Stimulated activated CD4-positive, alpha-beta T cell treated with anti-CD3 and anti-CD28 coated beads, TNF-alpha, amount 100 ng/mL, for 4 hours (primary cell): ENCODE measurements at regions not wholly inside any gene's neighbourhood (a gene's known extent, or its start where the extent isn't known, plus 50 kb on each side); places are given as distances from the start of the nearest gene placed in this dataset.

Experiments
- DNase-seq, 3 experiments: peaks; one replicate each; pipeline ENCODE4 v3.0.0-alpha.2; 2020; ENCODE audit warnings: low read depth in 3 of 3

DNA sequence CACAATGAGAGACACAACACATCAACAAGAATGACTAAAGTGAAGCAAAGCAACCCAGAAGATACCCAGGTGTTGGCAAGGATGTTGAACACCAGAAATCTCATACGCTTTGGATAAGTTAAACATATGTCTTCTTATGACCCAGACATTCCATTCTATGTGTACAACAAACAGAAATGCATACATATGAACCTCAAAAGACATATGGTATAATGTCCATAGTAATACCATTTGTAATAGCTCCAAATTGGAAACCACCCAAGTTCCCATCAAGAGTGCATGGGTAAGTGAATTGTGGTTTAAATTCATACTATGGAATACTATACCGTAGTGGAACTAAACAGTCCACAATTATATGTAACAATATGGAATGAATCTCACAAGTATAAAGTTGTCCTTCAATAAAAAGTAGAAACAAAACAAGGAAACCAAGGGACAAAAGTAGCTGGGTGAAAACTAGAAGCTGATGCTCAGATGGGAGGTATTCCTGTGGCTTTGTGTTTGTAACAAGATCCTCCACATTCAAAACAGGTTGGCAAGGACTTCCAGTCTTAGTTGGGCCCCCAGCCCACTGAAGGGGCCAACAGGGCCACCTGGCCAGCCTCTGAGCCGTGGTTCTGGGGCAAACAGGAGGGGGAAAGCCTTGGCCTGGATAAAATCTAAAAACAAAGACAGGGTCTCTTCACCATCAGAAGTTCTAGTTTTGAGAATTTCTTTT, 171.8 kb upstream of the PITX1 start:
- no peak for DNase-seq

DNA sequence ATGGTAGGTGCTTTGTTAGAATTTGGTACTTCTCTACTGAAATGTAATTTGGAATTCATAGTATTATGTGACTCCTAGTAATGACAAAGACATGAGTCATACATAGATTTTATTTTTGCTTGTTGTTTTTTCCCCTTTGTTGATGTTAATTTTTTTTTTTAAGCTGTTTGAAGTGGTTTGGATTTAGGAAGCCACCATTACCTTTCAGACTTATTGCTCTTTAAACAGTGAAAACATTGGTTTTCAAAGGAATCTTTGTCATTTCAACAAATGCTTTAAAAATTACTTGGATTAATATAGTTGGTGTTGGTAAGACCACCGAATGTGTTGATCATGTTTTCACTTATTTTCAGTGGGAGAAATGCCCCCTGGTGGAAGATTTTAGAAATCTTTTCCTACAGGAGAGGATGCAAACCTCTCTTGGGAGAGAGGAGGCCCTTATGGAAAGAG, 170.1 kb upstream of the PITX1 start:
- DNase-seq, result no peak

DNA sequence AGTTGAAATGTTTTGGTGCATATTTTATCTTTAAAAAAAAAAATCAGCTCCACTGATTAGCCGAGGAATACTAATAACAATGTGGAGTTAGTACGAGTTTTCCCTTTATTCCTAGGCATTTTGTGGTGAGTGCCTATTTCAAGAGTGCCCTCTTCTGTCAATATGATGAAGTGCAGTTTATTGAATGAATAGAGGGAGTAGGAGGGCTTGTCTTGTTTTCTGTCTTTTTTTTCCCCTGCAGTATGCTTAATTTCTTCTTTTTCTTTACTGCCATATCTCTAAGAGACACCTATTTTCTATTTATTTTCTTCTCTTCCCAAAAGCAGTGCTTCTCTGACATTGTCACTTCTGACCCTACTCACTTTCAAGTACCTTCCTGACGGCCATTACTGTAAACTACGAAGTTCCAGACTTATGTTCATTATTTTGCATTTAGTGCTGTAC, 169.6 kb upstream of the PITX1 start:
- no peak for DNase-seq

DNA sequence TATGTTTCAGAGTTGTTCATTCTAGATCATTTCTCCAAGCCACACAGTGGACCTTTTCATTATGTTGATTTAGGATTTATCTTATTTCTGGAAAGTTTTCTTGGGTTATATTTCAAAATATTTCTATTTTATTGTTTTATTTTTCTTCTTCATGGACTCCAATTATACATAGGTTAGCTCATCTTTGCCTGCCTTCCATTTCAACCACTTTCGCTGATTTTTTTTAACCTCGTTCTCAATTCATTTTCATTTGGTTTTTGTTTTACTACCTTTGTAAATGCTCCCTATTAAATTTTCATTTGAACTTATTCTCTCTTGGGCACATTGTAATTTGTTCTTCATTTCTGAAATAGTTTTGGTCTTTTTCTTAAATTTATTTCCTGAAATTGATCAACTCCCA, 169.0 kb upstream of the PITX1 start:
- DNase-seq, result no peak

DNA sequence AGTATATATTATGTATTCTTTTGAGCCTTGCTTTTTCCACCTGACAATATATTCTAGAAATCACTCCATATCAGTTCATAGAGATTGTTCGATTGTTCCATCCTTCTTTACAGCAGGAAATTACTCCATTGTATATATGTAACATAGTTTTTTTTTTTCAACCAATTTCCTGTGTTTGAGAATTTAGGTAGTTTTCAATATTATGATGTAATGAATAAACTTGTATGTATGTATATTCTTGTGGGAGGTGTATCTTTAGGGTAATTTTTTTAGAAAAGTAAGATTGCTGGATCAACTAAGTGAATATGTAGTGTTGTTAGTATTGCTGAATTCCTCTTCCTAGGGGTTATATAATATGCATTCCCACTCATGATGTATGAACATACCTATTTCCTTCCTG, 165.9 kb upstream of the PITX1 start:
- no peak for DNase-seq

DNA sequence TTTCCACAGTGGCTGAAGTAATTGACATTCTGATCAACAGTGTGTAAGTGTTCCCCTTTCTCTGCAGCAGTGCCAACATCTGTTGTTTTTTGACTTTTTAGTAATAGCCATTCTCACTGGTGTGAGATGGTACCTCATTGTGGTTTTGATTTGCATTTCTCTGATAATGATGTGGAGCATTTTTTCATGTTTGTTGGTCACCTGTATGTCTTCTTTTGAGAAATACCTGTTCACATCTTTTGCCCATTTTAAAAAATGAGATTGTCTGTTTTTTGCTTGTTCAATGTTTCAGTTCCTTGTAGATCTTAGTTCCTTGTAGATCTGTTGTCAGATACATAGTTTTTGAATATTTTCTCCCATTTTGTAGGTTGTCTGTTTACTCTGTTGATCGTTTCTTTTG, 162.5 kb upstream of the PITX1 start:
- DNase-seq, result no peak

DNA sequence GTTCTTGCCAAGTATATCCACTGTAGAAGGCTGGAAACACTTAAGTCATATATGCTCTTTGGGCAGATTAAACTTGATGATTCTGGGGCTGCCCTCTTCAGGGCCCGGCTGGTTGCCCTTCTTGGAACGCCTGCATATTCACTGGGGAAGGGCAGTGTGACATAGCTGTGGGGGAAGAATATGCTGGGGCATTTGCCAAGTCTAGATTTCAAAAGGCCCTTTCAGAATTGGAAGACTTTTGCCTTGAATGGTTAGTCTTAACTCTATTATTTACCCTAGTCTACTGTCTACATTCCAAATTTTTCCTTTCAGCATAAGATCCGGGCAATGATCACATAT, 161.2 kb upstream of the PITX1 start:
- DNase-seq, result no peak

DNA sequence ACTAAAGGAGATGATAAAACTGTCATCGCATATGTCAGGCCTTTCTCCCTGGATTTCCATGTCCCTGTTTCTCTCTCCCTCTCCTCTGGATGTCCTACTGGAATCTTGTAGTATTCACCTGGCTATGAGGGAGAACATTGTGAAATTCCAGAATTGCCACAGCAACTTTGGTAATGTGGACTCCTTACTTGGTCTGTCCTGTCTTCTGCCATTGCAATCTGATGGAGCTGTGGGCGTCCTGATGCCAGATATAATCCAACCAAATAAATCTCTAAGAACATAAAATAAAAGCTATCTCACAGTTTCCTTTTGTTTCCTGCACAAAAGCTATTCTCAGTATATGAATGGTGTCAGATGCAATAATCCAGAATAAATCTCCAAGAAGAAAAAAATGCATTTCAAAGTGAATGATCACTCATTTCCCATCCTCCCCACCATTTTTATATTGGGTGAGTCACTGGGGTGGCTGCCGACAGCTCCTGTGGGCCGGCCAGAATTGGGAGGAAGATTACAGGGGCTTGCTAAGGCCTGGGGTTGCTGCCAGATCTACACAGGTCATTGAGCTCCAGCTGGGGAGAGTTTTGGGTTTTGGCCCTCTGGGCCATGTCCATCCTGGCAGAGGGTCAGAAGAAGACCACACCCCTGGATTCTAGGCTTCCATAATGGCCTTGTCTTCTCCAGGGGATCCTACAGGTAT, 160.7 kb upstream of the PITX1 start:
- DNase-seq, result no peak

DNA sequence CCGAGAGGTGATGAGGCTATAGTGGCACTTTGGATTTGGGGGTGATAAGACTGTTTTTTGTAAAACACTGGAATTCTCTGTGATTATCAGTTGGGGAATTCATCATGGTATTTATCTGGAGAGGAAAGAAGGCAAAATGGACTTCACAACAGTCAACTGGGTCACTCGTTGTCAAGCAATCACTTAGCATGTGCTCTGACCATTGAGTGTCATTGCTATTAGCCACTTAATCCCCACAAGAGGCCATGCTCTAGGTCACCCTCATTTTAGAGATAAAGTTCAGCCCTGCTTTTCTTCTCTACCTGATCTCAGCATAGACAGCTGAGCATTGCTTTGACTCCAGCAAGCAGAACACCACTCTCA, 160.1 kb upstream of the PITX1 start:
- no peak for DNase-seq

DNA sequence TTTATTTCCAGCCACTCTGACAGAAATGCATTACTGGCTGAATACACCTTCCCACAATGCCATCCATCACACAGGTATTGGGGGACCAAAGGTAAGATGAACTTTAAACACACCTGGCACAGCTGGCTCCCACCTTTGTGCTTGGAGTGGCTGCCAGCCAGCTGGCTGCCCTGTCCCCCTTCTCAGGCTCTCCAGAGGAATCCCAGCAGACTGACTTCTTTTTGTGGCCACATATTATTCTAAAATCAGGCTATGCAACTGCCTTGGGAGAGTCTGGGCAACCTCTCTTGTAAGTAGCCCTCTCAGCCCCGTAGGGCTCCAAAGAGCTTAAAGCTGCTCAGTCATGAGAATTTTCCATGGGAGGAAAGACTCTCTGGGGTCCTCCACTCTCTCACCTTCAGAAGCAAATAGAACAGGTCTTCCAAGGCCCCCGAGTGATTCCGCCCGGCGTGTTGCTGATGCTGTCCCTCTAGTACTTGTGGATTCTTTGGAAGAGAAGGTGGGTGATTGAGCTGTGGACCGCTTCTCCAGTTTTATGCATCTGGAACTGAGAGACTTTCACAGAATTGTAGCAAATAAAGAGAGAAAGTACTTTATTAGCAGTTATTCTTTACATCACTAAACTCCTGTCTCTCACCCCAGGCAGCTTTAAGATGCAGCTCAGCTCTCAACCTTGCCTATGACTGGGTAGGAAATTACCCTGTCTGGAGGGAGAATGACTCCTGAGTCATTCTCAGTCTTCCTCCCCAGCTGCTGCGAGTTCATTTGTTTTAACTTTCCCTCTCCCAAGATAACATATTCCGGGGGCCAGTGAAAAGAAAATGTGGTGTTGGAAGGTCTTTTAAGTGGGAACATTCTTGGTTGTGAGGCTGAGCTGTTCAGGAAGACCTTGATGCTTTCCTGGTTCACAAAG, 159.4 kb upstream of the PITX1 start:
- DNase-seq, result no peak

DNA sequence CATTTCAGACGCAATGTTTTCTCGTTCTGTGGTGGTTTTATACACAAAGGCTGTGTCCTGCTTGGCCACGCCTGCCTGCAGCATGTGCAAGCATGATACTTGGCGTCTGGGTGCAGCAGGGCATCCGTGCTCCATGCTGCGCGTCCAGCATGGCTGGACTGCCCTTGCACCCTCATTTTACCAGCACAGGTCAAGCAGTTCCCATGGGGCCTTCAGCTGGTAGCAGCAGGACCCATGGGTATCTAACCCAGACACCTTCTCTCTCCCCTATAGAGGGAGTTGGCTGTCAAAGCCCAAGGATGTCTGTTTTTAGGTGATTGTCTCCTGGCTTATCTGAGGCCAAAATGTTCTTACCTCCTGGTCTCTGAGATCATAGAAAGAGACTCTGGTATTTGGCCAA, 158.3 kb upstream of the PITX1 start:
- no peak for DNase-seq

DNA sequence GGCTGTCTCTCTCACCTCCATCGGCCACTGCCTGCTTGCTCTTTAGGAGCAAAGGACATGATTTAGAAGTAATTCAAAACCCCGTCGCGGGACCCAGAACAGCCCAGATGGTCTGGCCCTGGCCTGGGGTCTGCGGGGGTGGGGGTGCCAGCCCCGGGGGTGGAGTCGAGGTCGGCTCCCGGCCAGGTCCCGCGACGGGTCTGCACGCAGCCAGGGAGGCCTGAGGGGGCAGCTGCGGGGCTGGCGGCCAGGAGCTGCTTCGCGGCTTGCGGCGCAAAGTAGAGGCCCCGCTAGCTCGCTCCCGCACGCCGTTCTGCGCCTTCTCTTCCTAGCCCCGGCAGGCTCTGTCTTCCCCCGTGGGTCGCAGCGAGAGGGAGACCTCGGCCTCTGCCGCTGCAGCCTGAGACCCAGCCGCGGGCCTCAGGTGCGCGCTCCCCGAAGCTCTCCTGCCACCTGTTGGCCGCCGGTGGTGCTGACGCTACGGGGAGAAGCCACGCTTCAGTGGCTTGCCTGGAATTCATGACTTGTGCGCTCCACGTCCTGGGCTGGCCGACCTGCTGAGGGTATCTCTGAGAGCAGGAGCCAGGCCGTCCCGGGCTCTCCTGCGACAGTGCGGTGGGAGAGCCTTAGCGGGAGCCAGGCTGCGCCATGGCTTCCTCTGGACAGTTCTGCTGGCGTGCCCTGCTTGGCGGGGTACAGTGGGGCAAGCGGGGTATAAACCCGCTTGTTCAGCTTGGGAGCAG, 157.2 kb upstream of the PITX1 start:
- DNase-seq, result peak; percentile 45 to 65 (median 57)

DNA sequence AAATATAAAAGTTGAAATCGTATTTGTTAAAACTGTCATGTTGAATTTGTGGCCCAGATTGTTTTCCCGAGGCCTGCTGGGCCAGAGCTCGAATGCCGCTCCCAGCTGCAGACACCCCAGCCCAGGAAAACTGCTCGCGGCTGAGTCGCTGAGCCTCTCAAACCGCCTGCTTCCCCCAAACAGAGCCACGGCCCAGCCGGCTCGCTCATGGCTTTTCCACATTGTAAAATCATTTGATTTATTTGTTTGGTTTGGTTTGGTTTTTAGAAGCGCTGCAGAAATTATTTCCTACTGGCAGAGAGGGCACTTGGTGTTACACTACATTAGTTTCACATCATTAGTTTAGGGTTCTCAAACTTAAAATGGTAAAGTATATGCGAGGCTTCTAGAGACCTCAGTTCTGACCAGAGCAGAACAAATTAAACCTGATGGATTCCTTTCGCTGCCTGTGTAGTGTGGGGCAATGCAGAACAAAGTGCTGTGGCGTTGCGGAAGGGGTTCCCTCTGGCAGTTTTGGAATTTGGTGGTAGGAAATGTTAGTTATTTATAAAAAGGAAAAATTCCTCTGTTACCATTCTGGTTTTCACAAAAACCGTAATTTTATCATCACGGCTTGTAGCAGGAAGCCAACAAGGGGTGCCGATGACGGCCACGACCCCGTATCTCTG, 156.5 kb upstream of the PITX1 start:
- DNase-seq, result no peak

DNA sequence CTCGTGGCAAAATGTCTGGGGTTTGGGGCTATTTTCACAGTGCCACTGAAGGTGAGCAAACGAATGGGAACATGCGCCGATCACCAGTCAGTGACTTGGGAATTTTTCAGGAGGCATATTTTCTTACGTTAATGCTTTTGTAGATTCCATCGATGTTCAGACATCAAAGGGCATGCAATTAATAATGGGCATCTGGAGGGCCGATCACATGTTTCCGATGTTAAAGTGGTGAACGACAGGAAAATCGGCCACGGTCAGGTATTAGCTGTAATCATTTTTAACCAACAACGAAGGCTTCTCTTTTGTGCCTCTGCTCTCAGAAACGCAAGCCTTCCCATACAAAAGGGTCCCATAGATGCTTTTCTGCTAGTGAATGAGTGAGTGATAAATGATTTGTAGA, 155.0 kb upstream of the PITX1 start:
- DNase-seq, result no peak

DNA sequence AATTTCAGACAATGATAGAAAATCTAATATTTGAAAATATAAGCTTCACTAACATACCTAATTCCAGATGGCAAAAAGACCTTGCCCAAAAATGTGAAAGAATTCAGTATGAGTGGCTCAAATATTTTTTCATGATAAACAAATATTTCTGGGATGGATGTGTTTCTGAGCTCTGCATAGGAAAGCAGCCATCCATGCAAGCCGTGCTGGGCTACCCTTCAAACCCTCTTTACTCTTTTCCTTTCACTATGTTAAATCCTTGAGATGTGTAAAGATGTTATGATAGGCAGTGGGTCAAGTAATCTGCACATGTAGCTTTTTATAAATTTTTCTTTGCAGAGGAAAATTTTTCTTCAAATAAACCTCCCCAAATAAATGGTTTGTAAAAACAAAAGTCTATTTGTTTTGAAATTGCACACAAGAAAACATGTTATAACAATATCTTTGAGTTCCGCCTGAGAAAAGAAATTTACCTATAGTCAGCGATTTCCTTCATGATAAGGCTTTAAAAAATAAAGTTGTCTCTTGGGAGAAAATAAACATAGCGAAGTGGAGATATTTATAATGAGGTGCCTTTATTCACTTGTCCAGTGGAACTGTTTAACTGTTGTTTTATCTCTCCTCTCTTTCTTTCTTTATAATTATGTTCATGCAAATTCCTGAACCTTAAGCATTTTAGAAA, 154.3 kb upstream of the PITX1 start:
- DNase-seq, result no peak

DNA sequence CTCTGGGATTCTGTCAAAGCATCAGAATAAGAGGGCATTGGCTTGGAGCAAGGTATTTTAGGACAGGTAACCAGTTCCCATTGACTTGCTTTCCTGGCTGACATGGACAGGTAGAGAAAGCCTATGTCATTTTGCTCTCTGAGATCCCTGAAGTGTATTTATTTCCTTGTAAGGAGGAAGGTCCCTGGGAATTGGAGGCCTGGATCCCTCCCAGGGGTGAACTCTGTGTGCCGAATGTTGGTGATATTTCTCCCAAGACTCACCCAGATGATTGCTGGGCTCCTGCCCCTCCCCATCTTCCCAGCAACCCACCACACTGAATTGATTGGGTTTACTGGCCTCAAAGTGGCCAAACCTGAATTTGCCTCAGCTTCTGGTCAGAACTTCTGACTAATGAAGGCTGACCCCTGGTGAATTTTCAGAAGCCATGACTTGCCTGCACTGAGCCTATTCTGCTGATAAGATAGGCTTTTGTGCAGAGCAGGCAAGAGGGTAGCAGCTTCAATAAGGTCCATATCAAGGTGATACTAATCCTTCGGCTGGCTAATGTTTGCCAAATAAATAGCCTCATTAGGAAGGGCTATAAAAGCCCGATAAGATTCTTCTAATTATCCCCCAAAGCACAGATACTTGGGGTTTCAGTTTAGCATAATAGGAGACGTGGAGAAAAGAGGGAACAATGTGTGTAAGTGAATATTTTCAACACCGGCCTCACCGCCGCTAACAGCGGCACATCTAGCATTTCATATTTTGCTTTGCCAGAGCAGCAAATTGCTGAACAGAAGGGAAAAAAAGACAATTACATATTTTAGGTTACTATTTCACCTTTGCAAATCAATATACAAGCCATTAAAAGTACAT, 152.9 kb upstream of the PITX1 start:
- DNase-seq, result no peak

DNA sequence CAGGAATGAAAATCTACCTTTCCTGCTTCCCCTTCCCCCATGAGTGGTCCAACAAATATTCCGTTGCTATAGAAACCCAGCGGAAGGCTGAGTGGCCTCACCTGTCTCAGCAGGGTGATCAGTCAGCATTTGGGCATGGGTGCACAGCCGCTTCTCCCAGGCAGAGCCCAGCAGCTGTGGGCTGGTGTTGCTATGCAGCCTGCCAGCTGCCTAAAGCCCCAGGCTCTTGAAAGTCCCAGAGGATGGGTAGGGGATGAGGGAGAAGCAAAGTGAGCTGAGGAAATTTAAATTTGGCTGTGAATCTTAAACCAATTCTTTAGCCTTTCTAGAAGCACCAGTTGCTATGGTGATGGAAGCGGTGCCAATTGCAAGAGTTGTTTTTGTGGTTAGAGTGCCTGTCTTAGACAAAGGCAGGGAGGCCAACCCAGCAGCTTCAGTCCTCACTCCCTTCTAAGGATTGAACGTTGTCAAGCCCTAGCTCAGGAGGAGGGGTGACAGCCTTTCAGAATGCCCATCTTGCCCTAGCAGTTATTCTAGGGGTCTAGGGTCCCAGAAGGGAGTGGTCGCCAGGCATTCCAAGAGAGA, 151.5 kb upstream of the PITX1 start:
- no peak for DNase-seq

DNA sequence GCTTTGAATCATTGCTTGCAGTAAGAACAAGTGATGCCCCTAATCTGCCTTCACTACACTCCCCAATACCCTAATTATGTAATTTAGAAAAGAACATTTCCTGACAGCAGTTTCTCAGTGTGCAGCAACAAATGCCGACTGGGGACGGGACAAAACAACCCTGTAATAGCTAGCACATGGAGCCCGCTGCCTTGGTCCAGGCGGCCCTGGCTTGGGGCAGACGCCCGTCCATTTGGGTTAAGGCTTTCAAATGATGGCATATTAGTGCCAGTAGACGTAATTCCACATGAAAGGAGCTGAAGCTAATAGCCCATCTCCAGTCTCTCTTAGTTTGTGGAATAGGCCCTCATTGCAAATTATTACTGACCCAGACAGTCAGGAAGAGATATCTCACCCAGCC, 150.6 kb upstream of the PITX1 start:
- DNase-seq, result no peak

DNA sequence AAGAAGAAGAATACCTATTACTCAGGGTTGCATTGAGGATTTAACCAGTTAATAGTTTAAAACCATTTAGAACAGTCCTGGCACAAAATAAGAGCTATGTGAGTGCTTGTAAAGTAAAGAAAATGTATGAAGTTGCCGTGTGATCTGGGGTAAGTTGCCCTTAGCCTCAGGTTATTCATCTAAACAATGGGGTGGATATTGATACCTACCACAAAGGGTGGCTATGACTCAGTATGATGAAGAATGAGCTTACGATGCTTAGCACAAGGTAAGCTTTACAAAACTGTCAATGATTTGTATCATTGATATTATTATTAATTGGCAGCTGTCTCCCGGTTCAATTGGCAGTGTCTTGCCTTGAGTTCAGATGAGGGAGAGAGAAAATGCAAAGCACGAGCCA, 149.4 kb upstream of the PITX1 start:
- DNase-seq, result no peak

DNA sequence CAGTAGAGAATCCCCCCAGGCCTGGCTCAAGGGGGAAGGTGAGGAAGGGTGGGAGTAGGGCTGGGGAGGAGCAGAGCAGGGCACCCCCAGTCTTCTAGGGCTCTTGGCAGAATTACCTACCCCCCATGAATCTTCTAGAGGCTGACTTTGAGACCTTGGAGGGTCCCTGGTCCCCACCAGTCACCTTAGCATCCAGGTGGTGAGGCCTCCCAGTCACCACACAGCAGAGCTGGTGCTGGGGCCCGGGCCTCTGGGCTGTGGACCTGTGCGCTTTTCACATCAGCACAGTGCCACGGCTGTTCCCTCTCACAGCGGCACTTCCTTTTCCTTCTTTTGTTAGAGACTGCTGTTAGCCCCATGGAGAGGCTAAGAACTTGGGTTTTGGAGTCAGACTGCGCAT, 148.6 kb upstream of the PITX1 start:
- no peak for DNase-seq
